ENCODE measurements at regions not wholly inside any gene's neighbourhood (a gene's known extent, or its start where the extent isn't known, plus 50 kb on each side); places are given as distances from the start of the nearest gene placed in this dataset.
A peak's percentile ranks its signal among the peaks of the same experiment; 100 is the strongest.

- no peak overlapping the region for H3K4me3 Mint-ChIP-seq
- no peaks in the 10 kb centered on the region for H3K9me3 Mint-ChIP-seq
- no peaks in the 10 kb centered on the region for H3K36me3 Mint-ChIP-seq (ENCODE audit: low read depth)
- no peak overlapping the region for H3K27ac Mint-ChIP-seq
- peaks cover 32% of the 10 kb centered on the region for H3K4me1 Mint-ChIP-seq
- H3K27me3 Mint-ChIP-seq (ENCODE audit: low read depth, poor library complexity), result peaks cover 23% of the 10 kb centered on the region
- no peak for TF ChIP-seq CTCF (IDR thresholded peaks at IDR 0.05)
- no peak for DNase-seq
These were observed 88.3 kb downstream of the KLF15 start for GRCh38 chr3:126268866-126269265.

GRCh38 chr3:126267976-126268615, 87.7 kb upstream of the ALDH1L1 start:
- Mint-ChIP-seq H3K4me3 (peak overlapping the region; percentile 82), H3K36me3 (ENCODE audit: low read depth) (no peaks in the 10 kb centered on the region), H3K4me1 (peaks cover 32% of the 10 kb centered on the region), H3K27me3 (ENCODE audit: low read depth, poor library complexity) (peaks cover 20% of the 10 kb centered on the region), H3K9me3 (no peaks in the 10 kb centered on the region), H3K27ac (peak overlapping the region; percentile 67)
- TF ChIP-seq CTCF (IDR thresholded peaks at IDR 0.05), result no peak
- no peak for DNase-seq

- peak overlapping the region; percentile 82 for H3K4me3 Mint-ChIP-seq
- no peaks in the 10 kb centered on the region for H3K36me3 Mint-ChIP-seq (ENCODE audit: low read depth)
- peak; percentile 88 for DNase-seq
- TF ChIP-seq CTCF (IDR thresholded peaks at IDR 0.05), result no peak
- no peaks in the 10 kb centered on the region for H3K9me3 Mint-ChIP-seq
- peaks cover 17% of the 10 kb centered on the region for H3K27me3 Mint-ChIP-seq (ENCODE audit: low read depth, poor library complexity)
- peaks cover 32% of the 10 kb centered on the region for H3K4me1 Mint-ChIP-seq
- H3K27ac Mint-ChIP-seq, result peak overlapping the region; percentile 67
These were observed 87.0 kb upstream of the ALDH1L1 start for GRCh38 chr3:126267169-126267975.

GRCh38 chr3:126266850-126267168, 86.4 kb upstream of the ALDH1L1 start:
- no peak for TF ChIP-seq CTCF (IDR thresholded peaks at IDR 0.05)
- Mint-ChIP-seq H3K27ac (no peak overlapping the region), H3K4me3 (peak overlapping the region; percentile 82), H3K36me3 (ENCODE audit: low read depth) (no peaks in the 10 kb centered on the region), H3K27me3 (ENCODE audit: low read depth, poor library complexity) (peaks cover 17% of the 10 kb centered on the region), H3K9me3 (peaks cover 5% of the 10 kb centered on the region), H3K4me1 (peaks cover 33% of the 10 kb centered on the region)
- no peak for DNase-seq

- TF ChIP-seq CTCF (IDR thresholded peaks at IDR 0.05), result no peak
- Mint-ChIP-seq H3K27me3 (ENCODE audit: low read depth, poor library complexity) (peaks cover 17% of the 10 kb centered on the region), H3K4me3 (peak overlapping the region; percentile 82), H3K9me3 (peaks cover 5% of the 10 kb centered on the region), H3K4me1 (peaks cover 36% of the 10 kb centered on the region), H3K27ac (no peak overlapping the region), H3K36me3 (ENCODE audit: low read depth) (no peaks in the 10 kb centered on the region)
- DNase-seq, result peak; percentile 30
These were observed 86.0 kb upstream of the ALDH1L1 start for GRCh38 chr3:126266291-126266840.

All from nephron progenitor cell (in vitro differentiated cells).